ENCODE measurements at regions not wholly inside any gene's neighbourhood (a gene's known extent, or its start where the extent isn't known, plus 50 kb on each side); places are given as distances from the start of the nearest gene placed in this dataset.

GRCh38 chr9:136597965-136598364 lies 52.1 kb upstream of the NOTCH1 start:
- no peak for DNase-seq (ENCODE audit: low read depth in 2 of 2)

- DNase-seq (ENCODE audit: low read depth in 2 of 2) = no peak
Observed at GRCh38 chr9:136597141-136597885, 51.5 kb upstream of the NOTCH1 start.

GRCh38 chr9:136596630-136597031 lies 50.8 kb upstream of the NOTCH1 start:
- no peak for DNase-seq (ENCODE audit: low read depth in 2 of 2)

DNA sequence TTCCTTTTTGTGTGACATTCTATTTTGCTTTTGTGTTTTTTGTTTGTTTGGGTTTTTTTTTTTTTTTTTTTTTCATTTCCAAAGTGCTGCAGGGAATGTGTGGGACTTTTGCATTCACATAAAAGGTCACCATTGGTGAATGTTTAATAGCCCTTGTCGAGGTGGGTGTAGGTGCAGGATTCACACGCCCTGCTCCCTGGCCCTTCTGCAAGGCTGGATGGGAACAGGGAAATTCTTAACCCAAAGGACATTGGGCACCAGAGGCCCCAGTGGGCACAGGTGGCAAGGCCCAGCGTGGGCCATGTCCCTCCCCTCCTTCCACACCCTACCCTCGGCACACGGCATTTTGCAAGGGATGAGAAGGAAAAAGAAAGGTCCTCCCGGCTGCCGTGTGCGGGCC lies 50.4 kb upstream of the NOTCH1 start:
- no peak for DNase-seq (ENCODE audit: low read depth in 2 of 2)

GRCh38 chr9:136595245-136596153 lies 49.7 kb upstream of the NOTCH1 start:
- DNase-seq (ENCODE audit: low read depth in 2 of 2) = no peak

All from lung microvascular endothelial cell (primary cell).